T-cell (primary cell): ENCODE measurements at regions not wholly inside any gene's neighbourhood (a gene's known extent, or its start where the extent isn't known, plus 50 kb on each side); places are given as distances from the start of the nearest gene placed in this dataset.
"Not testable (repeated sequence)": the region's sequence is repeated elsewhere in the genome, so short reads cannot be mapped to it uniquely, and the experiment has no call there.

Experiments
- ATAC-seq, 4 experiments: fragments of 200-7000 bp in 3 of 4; fragments of 150-1000 bp in 1 of 4; cut with Tn5 transposase; replicated peaks in 1 of 4; 1 replicate in 3 of 4; 2 replicates in 1 of 4; pipeline ENCODE4 v1.10.0; 2021; ENCODE audit warnings: moderate library complexity in 3 of 4, mild to moderate bottlenecking in 2 of 4, moderate number of reproducible peaks in 1 of 4
- CTCF ChIA-PET, 2 donors: fragments of 300-600 bp; sonication (Branson Sonifier 250); formaldehyde crosslinking; loops; one replicate each; lab custom pipeline; 2022; ENCODE audit warnings: antibody characterized with exemption in 2 of 2; lab: Charles Lee
- POLR2A ChIA-PET, 2 donors: fragments of 300-600 bp; sonication (Branson Sonifier 250); formaldehyde crosslinking; loops; one replicate each; lab custom pipeline; 2022; ENCODE audit warnings: antibody characterized with exemption in 2 of 2; lab: Charles Lee
- DNase-seq, 35 experiments: peaks; one replicate each; pipeline versions ENCODE4 v3.0.0 to v3.0.0-alpha.2; 2013 to 2023
- H3K27ac ChIP-seq: one replicate; pipeline ENCODE4 v1.5.1; 2013; ENCODE audit warnings: low read length
- H3K27me3 ChIP-seq, 2 experiments: replicated peaks in 1 of 2; 1 replicate in 1 of 2; 2 replicates in 1 of 2; pipeline versions ENCODE4 v1.6.1 to v1.7.0; 2013; ENCODE audit warnings: low read length in 1 of 2, mixed read lengths in 1 of 2; ENCODE audit not compliant: control insufficient read depth in 2 of 2, insufficient read depth in 2 of 2; ENCODE audit errors: extremely low read depth in 1 of 2
- H3K36me3 ChIP-seq, 2 donors: 1 replicate in 1 of 2; 2 replicates in 1 of 2; pipeline versions ENCODE4 v1.6.1 to v1.7.0; 2013; ENCODE audit warnings: low read length in 1 of 2; ENCODE audit not compliant: control insufficient read depth in 2 of 2, insufficient read depth in 1 of 2; ENCODE audit errors: extremely low read depth in 1 of 2
- H3K4me1 ChIP-seq, 2 experiments: 1 replicate in 1 of 2; 2 replicates in 1 of 2; pipeline versions ENCODE4 v1.6.1 to v1.7.0; 2013; ENCODE audit warnings: low read length in 2 of 2, mixed read lengths in 1 of 2; ENCODE audit not compliant: insufficient read depth in 2 of 2, control insufficient read depth in 1 of 2; ENCODE audit errors: extremely low read depth in 1 of 2
- H3K4me3 ChIP-seq, 2 donors: 1 replicate in 1 of 2; 2 replicates in 1 of 2; pipeline versions ENCODE4 v1.5.1 to v1.7.0; 2013; ENCODE audit warnings: mild to moderate bottlenecking in 2 of 2, low read length in 1 of 2, moderate library complexity in 1 of 2; ENCODE audit not compliant: control insufficient read depth in 1 of 2; ENCODE audit errors: extremely low read depth in 1 of 2
- H3K9me3 ChIP-seq: 2 replicates; pipeline ENCODE4 v1.7.0; 2013
- H3K27ac Mint-ChIP-seq, 2 donors: one replicate each; pipeline ENCODE4 v1.8.0; 2020 to 2021; ENCODE audit warnings: mild to moderate bottlenecking in 2 of 2, mixed read lengths in 2 of 2
- H3K27me3 Mint-ChIP-seq, 2 donors: one replicate each; pipeline ENCODE4 v1.8.0; 2021 to 2022; ENCODE audit warnings: mixed read lengths in 2 of 2
- H3K36me3 Mint-ChIP-seq: one replicate; pipeline ENCODE4 v1.8.0; 2021; ENCODE audit warnings: mixed read lengths
- H3K4me1 Mint-ChIP-seq, 3 donors: one replicate each; pipeline ENCODE4 v1.8.0; 2020 to 2022; ENCODE audit warnings: mixed read lengths in 3 of 3, mild to moderate bottlenecking in 1 of 3
- H3K4me3 Mint-ChIP-seq, 3 donors: one replicate each; pipeline ENCODE4 v1.8.0; 2020 to 2022; ENCODE audit warnings: mild to moderate bottlenecking in 3 of 3, mixed read lengths in 3 of 3, moderate library complexity in 3 of 3
- H3K9me3 Mint-ChIP-seq, 3 donors: one replicate each; pipeline ENCODE4 v1.8.0; 2020 to 2022; ENCODE audit warnings: mixed read lengths in 3 of 3
- WGBS: methylation state at CpG from one replicate; pipeline ENCODE4 v1.1.5; 2013; ENCODE audit warnings: missing lambda C conversion rate; ENCODE audit not compliant: insufficient coverage; 5-methylcytosine and 5-hydroxymethylcytosine counted together

DNA sequence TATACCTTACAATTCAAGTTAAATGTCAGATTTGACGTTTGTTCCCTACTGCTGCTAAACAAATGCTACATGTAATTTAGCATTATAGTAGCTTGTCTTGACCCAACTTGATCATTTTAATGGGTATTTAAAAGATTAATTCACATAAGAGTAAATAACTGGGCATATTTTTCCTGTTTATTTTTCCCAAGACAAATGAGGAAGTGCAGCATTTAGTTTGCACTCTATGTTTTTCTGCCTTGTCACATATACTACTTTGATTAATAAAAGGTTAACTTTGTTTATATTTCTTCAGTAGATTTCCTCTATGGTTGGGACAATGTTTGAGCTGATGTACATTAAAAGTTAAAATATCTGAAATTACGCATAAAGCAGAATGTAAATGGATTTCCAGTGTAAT lies 641.8 kb downstream of the PRR16 start:
- H3K27me3 Mint-ChIP-seq = no peaks in the 10 kb centered on the region
- Histone ChIP-seq H3K9me3 (no peaks in the 10 kb centered on the region), H3K36me3 (no peaks in the 10 kb centered on the region), H3K27me3 (no peaks in the 10 kb centered on the region), H3K4me1 (no peaks in the 10 kb centered on the region), H3K4me3 (no peak overlapping the region), H3K27ac (no peak overlapping the region)
- H3K27ac Mint-ChIP-seq = no peak overlapping the region
- DNase-seq = no peak
- H3K36me3 Mint-ChIP-seq = no peaks in the 10 kb centered on the region
- POLR2A ChIA-PET = no interaction called here
- peaks cover 0 to 4% (median 0%) of the 10 kb centered on the region in 3 donors for H3K9me3 Mint-ChIP-seq
- no peaks in the 10 kb centered on the region for H3K4me1 Mint-ChIP-seq
- ATAC-seq = no peak
- H3K4me3 Mint-ChIP-seq = no peak overlapping the region
- CTCF ChIA-PET = no interaction called here
- no CpG with 5 or more reads among the region's 2 CpGs for WGBS

DNA sequence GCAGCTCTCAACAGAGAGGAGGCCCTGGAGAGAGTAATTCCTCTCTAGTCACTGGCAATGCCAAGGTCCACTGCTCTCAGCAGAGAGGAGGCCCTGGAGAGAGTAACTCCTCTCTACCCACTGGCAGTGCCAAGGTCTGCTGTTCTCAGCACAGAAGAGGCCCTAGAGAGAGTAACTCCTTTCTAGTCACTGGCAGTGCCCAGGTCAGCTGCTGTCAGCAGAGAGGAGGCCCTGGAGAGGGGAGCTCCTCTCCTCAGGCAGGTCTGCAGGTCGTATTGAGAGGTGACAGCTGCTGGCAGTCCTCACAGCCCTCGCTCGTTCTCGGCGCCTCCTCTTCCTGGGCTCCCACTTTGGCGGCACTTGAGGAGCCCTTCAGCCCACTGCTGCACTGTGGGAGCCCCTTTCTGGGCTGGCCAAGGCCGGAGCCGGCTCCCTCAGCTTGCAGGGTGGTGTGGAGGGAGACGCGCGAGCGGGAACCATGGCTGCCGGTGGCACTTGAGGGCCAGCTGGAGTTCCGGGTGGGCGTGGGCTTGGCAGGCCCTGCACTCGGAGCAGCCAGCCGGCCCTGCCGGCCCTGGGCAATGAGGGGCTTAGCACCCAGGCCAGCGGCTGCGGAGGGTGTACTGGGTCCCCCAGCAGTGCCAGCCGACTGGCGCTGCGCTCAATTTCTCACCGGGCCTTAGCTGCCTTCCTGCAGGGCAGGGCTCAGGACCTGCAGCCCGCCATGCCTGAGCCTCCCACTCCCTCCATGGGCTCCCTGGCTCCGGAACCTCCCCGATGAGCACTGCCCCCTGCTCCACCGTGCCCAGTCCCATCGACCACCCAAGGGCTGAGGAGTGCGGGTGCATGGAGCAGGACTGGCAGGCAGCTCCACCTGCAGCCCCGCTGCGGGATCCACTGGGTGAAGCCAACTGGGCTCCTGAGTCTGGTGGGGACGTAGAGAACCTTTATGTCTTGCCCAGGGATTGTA lies 642.9 kb downstream of the PRR16 start:
- H3K36me3 Mint-ChIP-seq, H3K4me1 Mint-ChIP-seq, H3K4me3 ChIP-seq, H3K27ac ChIP-seq, H3K9me3 ChIP-seq, ATAC-seq, H3K9me3 Mint-ChIP-seq, H3K27me3 ChIP-seq, H3K4me1 ChIP-seq, CTCF ChIA-PET, H3K27ac Mint-ChIP-seq, DNase-seq, H3K36me3 ChIP-seq, H3K27me3 Mint-ChIP-seq, H3K4me3 Mint-ChIP-seq: not testable (repeated sequence)
- POLR2A ChIA-PET = interaction anchor here in 1 of 2 donors (0.5 kb wide), 1 partner anchor 389 kb away, joined by 4 read pairs; no protein-coding TSS in a partner anchor
- WGBS = 94% methylated on average over 30 of the region's 33 CpGs

GRCh38 chr5:121108725-121109124 lies 644.6 kb downstream of the PRR16 start:
- H3K4me3 ChIP-seq = no peak overlapping the region
- Mint-ChIP-seq H3K4me1 (no peaks in the 10 kb centered on the region), H3K4me3 (no peak overlapping the region), H3K9me3 (peaks cover 0 to 4% (median 0%) of the 10 kb centered on the region in 3 donors), H3K36me3 (no peaks in the 10 kb centered on the region), H3K27ac (no peak overlapping the region), H3K27me3 (no peaks in the 10 kb centered on the region)
- no peaks in the 10 kb centered on the region for H3K36me3 ChIP-seq
- no peaks in the 10 kb centered on the region for H3K4me1 ChIP-seq
- ChIA-PET CTCF (no interaction called here), POLR2A (interaction anchor here in 1 of 2 donors (0.6 kb wide), 1 partner anchor 58 kb away, joined by 3 read pairs; no protein-coding TSS in a partner anchor)
- WGBS = 78% methylated on average over 8 of the region's 10 CpGs
- DNase-seq (no peak), ATAC-seq (no peak)
- H3K27me3 ChIP-seq = no peaks in the 10 kb centered on the region
- no peaks in the 10 kb centered on the region for H3K9me3 ChIP-seq
- H3K27ac ChIP-seq = no peak overlapping the region

GRCh38 chr5:121109817-121110216 lies 645.7 kb downstream of the PRR16 start:
- ATAC-seq = no peak
- Histone ChIP-seq H3K27me3 (no peaks in the 10 kb centered on the region), H3K9me3 (no peaks in the 10 kb centered on the region), H3K27ac (no peak overlapping the region), H3K36me3 (no peaks in the 10 kb centered on the region), H3K4me1 (no peaks in the 10 kb centered on the region), H3K4me3 (no peak overlapping the region)
- DNase-seq = no peak
- Mint-ChIP-seq H3K27me3 (no peaks in the 10 kb centered on the region), H3K4me1 (no peaks in the 10 kb centered on the region), H3K27ac (no peak overlapping the region), H3K9me3 (peaks cover 6 to 11% (median 7%) of the 10 kb centered on the region in 3 donors), H3K4me3 (no peak overlapping the region), H3K36me3 (no peaks in the 10 kb centered on the region)
- WGBS = no CpG with 5 or more reads among the region's 1 CpG
- ChIA-PET CTCF (no interaction called here), POLR2A (interaction anchor here in 1 of 2 donors (0.7 kb wide), 1 partner anchor 111 kb away, joined by 3 read pairs; no protein-coding TSS in a partner anchor)

DNA sequence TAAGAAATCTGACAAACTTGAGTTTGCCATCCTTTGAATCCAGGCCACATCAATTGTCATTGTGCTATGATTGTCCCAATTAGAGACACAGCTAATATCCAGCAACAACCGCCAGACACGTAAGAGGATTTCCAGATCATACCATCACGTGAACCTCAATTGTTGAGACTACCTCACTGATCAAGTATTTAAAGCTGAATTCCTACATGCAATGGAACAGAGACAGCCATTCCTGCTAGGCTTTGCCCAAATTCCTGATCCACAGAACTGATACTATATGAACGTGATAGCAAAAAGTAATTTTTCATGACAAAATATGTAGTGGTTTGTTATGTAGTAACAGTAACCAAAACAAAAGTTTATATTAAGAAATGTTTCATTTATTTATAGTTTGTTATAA lies 657.7 kb downstream of the PRR16 start:
- H3K4me1 Mint-ChIP-seq = no peaks in the 10 kb centered on the region
- peaks cover 4 to 10% (median 4%) of the 10 kb centered on the region in 3 donors for H3K9me3 Mint-ChIP-seq
- 87% methylated on average over 3 of the region's 4 CpGs for WGBS
- Histone ChIP-seq H3K36me3 (no peaks in the 10 kb centered on the region), H3K27ac (no peak overlapping the region), H3K4me3 (no peak overlapping the region), H3K27me3 (no peaks in the 10 kb centered on the region), H3K4me1 (no peaks in the 10 kb centered on the region), H3K9me3 (no peaks in the 10 kb centered on the region)
- no peaks in the 10 kb centered on the region for H3K27me3 Mint-ChIP-seq
- no peak for DNase-seq
- CTCF ChIA-PET = no interaction called here
- no peak overlapping the region for H3K27ac Mint-ChIP-seq
- POLR2A ChIA-PET = no interaction called here
- no peak for ATAC-seq
- H3K36me3 Mint-ChIP-seq = no peaks in the 10 kb centered on the region
- H3K4me3 Mint-ChIP-seq = no peak overlapping the region

GRCh38 chr5:121138495-121138907 lies 674.4 kb downstream of the PRR16 start:
- Histone ChIP-seq H3K4me1 (no peaks in the 10 kb centered on the region), H3K9me3 (no peaks in the 10 kb centered on the region), H3K36me3 (no peaks in the 10 kb centered on the region), H3K27me3 (no peaks in the 10 kb centered on the region), H3K4me3 (no peak overlapping the region), H3K27ac (no peak overlapping the region)
- Mint-ChIP-seq H3K36me3 (no peaks in the 10 kb centered on the region), H3K4me3 (no peak overlapping the region), H3K9me3 (peaks cover 0 to 13% (median 11%) of the 10 kb centered on the region in 3 donors), H3K27me3 (no peaks in the 10 kb centered on the region), H3K4me1 (no peaks in the 10 kb centered on the region), H3K27ac (no peak overlapping the region)
- no CpG with 5 or more reads among the region's 1 CpG for WGBS
- DNase-seq = no peak
- ChIA-PET CTCF (no interaction called here), POLR2A (no interaction called here)
- no peak for ATAC-seq
